ENCODE measurements at regions not wholly inside any gene's neighbourhood (a gene's known extent, or its start where the extent isn't known, plus 50 kb on each side); places are given as distances from the start of the nearest gene placed in this dataset.

DNA sequence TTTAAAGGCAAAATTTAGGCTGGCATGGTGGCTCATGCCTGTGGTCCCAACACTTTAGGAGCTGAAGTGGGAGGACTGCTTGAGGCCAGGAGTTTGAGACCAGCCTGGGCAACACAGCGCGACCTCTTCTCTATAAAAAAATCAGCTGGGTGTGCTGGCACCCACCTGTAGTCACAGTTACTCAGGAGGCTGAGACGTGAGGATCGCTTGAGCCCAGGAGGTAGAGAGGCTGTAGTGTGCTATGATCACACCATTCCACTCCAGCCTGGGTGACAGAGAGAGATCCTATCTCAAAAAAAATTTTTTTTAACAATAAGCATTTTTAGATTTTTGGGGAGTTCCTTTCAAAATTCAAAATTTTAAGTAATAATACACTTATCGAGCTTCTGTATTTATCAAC, 63.3 kb downstream of the SPATA31C2 start:
- no peak overlapping the region for H2AFZ ChIP-seq (ENCODE audit: low read depth, low read length)
- H3F3A ChIP-seq (ENCODE audit: insufficient read depth, low read length, poor library complexity, severe bottlenecking): no peaks in the 10 kb centered on the region
- no peaks in the 10 kb centered on the region for H3K9me2 ChIP-seq (ENCODE audit: insufficient read depth, low read length)
- H3K9me3 ChIP-seq (ENCODE audit: low read length): no peaks in the 10 kb centered on the region
- no peak overlapping the region for H3K27ac ChIP-seq (ENCODE audit: low read length)
- no peaks in the 10 kb centered on the region for H3K79me2 ChIP-seq (replicated peaks; ENCODE audit: insufficient read depth, low read length)
- no peak overlapping the region for H3K4me2 ChIP-seq (ENCODE audit: low read length)
- no peaks in the 10 kb centered on the region for H4K20me1 ChIP-seq (ENCODE audit: insufficient read depth)
- TF ChIP-seq, protein P1, sequence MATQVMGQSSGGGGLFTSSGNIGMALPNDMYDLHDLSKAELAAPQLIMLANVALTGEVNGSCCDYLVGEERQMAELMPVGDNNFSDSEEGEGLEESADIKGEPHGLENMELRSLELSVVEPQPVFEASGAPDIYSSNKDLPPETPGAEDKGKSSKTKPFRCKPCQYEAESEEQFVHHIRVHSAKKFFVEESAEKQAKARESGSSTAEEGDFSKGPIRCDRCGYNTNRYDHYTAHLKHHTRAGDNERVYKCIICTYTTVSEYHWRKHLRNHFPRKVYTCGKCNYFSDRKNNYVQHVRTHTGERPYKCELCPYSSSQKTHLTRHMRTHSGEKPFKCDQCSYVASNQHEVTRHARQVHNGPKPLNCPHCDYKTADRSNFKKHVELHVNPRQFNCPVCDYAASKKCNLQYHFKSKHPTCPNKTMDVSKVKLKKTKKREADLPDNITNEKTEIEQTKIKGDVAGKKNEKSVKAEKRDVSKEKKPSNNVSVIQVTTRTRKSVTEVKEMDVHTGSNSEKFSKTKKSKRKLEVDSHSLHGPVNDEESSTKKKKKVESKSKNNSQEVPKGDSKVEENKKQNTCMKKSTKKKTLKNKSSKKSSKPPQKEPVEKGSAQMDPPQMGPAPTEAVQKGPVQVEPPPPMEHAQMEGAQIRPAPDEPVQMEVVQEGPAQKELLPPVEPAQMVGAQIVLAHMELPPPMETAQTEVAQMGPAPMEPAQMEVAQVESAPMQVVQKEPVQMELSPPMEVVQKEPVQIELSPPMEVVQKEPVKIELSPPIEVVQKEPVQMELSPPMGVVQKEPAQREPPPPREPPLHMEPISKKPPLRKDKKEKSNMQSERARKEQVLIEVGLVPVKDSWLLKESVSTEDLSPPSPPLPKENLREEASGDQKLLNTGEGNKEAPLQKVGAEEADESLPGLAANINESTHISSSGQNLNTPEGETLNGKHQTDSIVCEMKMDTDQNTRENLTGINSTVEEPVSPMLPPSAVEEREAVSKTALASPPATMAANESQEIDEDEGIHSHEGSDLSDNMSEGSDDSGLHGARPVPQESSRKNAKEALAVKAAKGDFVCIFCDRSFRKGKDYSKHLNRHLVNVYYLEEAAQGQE (IDR thresholded peaks at IDR 0.05; ENCODE audit: borderline replicate concordance): no peak
- no peak for TF ChIP-seq EP300 (conservative IDR thresholded peaks at IDR 0.05; ENCODE audit: poor library complexity, severe bottlenecking)
- TF ChIP-seq SMC3 (conservative IDR thresholded peaks at IDR 0.05; ENCODE audit: poor library complexity): no peak
- no peak for TF ChIP-seq RAD21 (conservative IDR thresholded peaks at IDR 0.05)
- TF ChIP-seq MXI1 (conservative IDR thresholded peaks at IDR 0.05; ENCODE audit: poor library complexity, severe bottlenecking): no peak
- TF ChIP-seq TAF1 (IDR thresholded peaks at IDR 0.05; ENCODE audit: low read depth): no peak
- TF ChIP-seq POLR2AphosphoS5 (IDR thresholded peaks at IDR 0.05): no peak
- TF ChIP-seq, protein P2, sequence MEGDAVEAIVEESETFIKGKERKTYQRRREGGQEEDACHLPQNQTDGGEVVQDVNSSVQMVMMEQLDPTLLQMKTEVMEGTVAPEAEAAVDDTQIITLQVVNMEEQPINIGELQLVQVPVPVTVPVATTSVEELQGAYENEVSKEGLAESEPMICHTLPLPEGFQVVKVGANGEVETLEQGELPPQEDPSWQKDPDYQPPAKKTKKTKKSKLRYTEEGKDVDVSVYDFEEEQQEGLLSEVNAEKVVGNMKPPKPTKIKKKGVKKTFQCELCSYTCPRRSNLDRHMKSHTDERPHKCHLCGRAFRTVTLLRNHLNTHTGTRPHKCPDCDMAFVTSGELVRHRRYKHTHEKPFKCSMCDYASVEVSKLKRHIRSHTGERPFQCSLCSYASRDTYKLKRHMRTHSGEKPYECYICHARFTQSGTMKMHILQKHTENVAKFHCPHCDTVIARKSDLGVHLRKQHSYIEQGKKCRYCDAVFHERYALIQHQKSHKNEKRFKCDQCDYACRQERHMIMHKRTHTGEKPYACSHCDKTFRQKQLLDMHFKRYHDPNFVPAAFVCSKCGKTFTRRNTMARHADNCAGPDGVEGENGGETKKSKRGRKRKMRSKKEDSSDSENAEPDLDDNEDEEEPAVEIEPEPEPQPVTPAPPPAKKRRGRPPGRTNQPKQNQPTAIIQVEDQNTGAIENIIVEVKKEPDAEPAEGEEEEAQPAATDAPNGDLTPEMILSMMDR (IDR thresholded peaks at IDR 0.05; ENCODE audit: poor library complexity, severe bottlenecking): no peak
- no peak for TF ChIP-seq EZH2 (IDR thresholded peaks at IDR 0.05; ENCODE audit: borderline replicate concordance, insufficient read depth, low read length, poor library complexity, severe bottlenecking)
- H3K4me3 ChIP-seq (ENCODE audit: low read length): no peak overlapping the region
- no peaks in the 10 kb centered on the region for H3K27me3 ChIP-seq (ENCODE audit: insufficient read depth, low read depth, low read length)
- no peak overlapping the region for H3K9ac ChIP-seq (ENCODE audit: low read length)
- no peaks in the 10 kb centered on the region for H3K36me3 ChIP-seq (ENCODE audit: insufficient read depth, low read length)

DNA sequence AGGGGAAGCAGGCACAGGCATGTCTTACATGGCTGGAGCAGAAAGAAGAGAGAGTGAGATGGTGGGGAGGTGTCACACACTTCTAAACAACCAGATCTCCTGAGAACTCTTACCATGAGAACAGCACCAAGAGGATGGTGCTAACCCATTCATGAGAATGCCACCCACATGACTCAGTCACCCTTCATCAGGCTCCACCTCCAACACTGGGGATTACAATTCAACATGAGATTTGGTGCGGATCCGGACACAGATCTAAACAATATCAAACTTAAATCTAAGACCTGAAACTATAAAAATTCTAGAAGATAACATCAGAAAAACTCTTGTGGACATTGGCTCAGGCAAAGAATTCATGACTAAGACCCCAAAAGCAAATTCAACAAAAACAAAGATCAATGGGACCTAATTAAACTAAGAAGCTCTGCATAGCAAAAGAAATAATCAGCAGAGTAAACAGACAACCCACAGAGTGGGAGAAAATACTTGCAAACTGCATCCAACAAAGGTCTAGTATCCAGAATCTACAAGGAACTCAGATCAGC, 65.4 kb downstream of the SPATA31C2 start:
- no peak overlapping the region for H3K9ac ChIP-seq (ENCODE audit: low read length)
- H3K9me3 ChIP-seq (ENCODE audit: low read length): no peaks in the 10 kb centered on the region
- H3K79me2 ChIP-seq (replicated peaks; ENCODE audit: insufficient read depth, low read length): no peaks in the 10 kb centered on the region
- H4K20me1 ChIP-seq (ENCODE audit: insufficient read depth): no peaks in the 10 kb centered on the region
- TF ChIP-seq TAF1 (IDR thresholded peaks at IDR 0.05; ENCODE audit: low read depth): no peak
- TF ChIP-seq RAD21 (conservative IDR thresholded peaks at IDR 0.05): no peak
- TF ChIP-seq, protein P2 (IDR thresholded peaks at IDR 0.05; ENCODE audit: poor library complexity, severe bottlenecking): no peak
- no peak for TF ChIP-seq MXI1 (conservative IDR thresholded peaks at IDR 0.05; ENCODE audit: poor library complexity, severe bottlenecking)
- TF ChIP-seq, protein P1 (IDR thresholded peaks at IDR 0.05; ENCODE audit: borderline replicate concordance): no peak
- TF ChIP-seq SMC3 (conservative IDR thresholded peaks at IDR 0.05; ENCODE audit: poor library complexity): no peak
- TF ChIP-seq POLR2AphosphoS5 (IDR thresholded peaks at IDR 0.05): no peak
- TF ChIP-seq EZH2 (IDR thresholded peaks at IDR 0.05; ENCODE audit: borderline replicate concordance, insufficient read depth, low read length, poor library complexity, severe bottlenecking): no peak
- no peak for TF ChIP-seq EP300 (conservative IDR thresholded peaks at IDR 0.05; ENCODE audit: poor library complexity, severe bottlenecking)
- H3K4me3 ChIP-seq (ENCODE audit: low read length): no peak overlapping the region
- H3K9me2 ChIP-seq (ENCODE audit: insufficient read depth, low read length): no peaks in the 10 kb centered on the region
- no peaks in the 10 kb centered on the region for H3K36me3 ChIP-seq (ENCODE audit: insufficient read depth, low read length)
- H3K27ac ChIP-seq (ENCODE audit: low read length): no peak overlapping the region
- no peak overlapping the region for H3K4me2 ChIP-seq (ENCODE audit: low read length)
- H3K27me3 ChIP-seq (ENCODE audit: insufficient read depth, low read depth, low read length): no peaks in the 10 kb centered on the region
- no peaks in the 10 kb centered on the region for H3F3A ChIP-seq (ENCODE audit: insufficient read depth, low read length, poor library complexity, severe bottlenecking)
- H2AFZ ChIP-seq (ENCODE audit: low read depth, low read length): no peak overlapping the region
